RWPE1 (cell line): ENCODE measurements at regions not wholly inside any gene's neighbourhood (a gene's known extent, or its start where the extent isn't known, plus 50 kb on each side); places are given as distances from the start of the nearest gene placed in this dataset.
"Not testable (repeated sequence)": the region's sequence is repeated elsewhere in the genome, so short reads cannot be mapped to it uniquely, and the experiment has no call there.

ENCODE experiments used
- CTCF ChIA-PET: fragments of 350-600 bp; sonication (Branson Sonifier 250); formaldehyde crosslinking; extraction: SDS; loops from one replicate; lab custom pipeline; 2021; lab: Yijun Ruan, JAX
- POLR2A ChIA-PET: fragments of 400-600 bp; formaldehyde crosslinking; extraction: SDS; loops from one replicate; lab custom pipeline; 2020; ENCODE audit warnings: antibody characterized with exemption; ENCODE audit not compliant: low non-redundant PET; lab: Yijun Ruan, JAX
- DNase-seq: peaks from one replicate; pipeline ENCODE4 v3.0.0; 2012; ENCODE audit warnings: low spot score
- H3K27ac ChIP-seq: fragments of 450-650 bp; 2 replicates; pipeline ENCODE4 v1.5.1; 2017
- TF ChIP-seq, protein P1 (sequence below): fragments of 450-650 bp; conservative IDR thresholded peaks from 2 replicates; pipeline ENCODE4 v1.5.1; 2017; ENCODE audit warnings: low read depth, mild to moderate bottlenecking

DNA sequence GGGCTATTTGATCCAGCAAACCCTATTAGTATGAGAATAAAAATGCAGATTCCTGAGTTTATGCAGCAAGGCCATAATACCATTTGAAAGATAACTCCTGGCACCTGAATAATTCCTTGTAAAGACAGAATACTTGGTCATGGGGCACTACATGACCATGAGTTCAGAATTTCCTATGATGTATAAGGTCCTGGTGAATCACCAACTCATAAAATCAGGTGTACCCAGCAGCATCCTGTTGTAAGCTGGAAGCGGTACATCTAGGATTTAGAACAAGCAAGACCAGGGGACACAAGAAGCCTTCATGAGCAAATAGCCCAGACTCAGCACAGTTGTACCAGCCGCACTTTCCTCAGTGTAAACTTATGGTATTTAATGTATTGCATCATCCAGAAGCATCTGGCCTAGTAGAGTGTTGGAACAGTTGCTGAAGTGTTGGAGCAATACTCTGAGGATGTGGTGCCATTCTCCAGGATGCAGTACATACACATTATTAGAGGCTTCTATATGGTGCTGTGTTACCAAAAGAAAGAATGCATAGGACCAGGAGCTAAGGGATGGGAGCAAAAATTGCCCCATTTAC is 233.4 kb downstream of the SQOR start:
- ChIA-PET CTCF (no interaction called here), POLR2A (no interaction called here)
- TF ChIP-seq, protein P1, sequence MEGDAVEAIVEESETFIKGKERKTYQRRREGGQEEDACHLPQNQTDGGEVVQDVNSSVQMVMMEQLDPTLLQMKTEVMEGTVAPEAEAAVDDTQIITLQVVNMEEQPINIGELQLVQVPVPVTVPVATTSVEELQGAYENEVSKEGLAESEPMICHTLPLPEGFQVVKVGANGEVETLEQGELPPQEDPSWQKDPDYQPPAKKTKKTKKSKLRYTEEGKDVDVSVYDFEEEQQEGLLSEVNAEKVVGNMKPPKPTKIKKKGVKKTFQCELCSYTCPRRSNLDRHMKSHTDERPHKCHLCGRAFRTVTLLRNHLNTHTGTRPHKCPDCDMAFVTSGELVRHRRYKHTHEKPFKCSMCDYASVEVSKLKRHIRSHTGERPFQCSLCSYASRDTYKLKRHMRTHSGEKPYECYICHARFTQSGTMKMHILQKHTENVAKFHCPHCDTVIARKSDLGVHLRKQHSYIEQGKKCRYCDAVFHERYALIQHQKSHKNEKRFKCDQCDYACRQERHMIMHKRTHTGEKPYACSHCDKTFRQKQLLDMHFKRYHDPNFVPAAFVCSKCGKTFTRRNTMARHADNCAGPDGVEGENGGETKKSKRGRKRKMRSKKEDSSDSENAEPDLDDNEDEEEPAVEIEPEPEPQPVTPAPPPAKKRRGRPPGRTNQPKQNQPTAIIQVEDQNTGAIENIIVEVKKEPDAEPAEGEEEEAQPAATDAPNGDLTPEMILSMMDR: no peak
- DNase-seq: no peak
- no peak overlapping the region for H3K27ac ChIP-seq

DNA sequence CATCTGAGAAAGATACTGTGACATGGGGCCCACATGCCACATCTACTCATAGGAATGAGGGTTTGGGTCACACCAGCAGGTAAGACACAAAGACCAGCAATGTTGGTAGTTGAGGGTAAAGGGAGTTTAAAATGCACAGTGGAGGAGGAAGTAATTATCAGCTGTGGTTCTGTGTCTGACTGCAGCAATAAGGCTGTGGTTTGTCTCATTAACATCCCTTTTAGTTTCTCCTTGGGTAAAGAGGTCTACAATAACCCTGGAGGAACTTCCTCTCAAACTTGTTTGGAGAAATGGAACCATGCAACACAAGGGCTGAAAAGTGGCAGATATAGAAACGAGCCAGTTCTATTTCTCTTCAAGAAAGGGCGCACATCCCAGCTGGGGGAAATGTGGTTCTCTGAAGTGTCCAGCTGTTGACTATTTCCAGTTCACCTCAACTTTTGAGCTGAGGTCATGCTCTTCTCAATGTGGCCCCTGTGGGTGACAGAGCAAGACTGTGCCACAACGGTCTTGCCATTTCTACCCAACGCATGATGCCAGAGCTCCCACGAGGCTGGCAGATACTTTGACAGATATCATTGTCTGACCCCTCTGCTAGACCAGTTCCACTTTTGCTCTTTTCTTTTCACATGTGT is 234.3 kb downstream of the SQOR start:
- CTCF ChIA-PET: no interaction called here
- no peak overlapping the region for H3K27ac ChIP-seq
- TF ChIP-seq, protein P1: no peak
- POLR2A ChIA-PET: no interaction called here
- no peak for DNase-seq

DNA sequence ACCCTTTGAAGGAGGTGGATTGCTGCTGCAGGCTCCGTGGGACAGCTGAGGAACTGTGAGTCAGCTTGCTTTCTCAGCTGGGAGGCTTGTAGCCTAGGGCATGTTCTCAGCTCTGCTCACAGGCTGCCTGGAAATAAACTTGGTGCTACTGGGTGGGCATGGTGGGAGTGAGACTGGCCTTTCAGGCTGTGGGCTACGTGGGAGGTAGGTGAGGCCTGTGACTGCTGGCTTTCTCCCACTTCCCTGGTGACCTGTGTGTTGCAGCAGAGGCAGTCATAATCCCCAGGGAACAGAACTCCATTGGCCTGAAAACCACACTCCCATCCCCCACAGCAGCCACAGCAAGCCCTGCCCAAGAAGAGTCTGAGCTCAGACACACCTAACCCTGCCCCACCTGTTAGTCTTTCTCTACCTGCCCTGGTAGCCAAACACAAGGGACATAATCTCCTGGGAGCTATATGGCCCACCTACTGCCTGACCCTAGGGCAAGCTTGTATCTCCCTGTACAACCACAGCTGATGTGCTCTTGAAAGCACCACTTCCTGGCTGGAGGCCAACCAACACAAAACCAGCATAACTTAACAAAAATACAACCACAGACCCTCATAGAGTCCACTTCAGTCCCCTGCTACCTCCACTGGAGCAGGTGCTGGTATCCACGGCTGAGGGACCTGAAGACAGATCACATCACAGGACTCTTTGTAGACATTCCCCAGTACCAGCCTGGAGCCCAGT is 236.5 kb downstream of the SQOR start:
- TF ChIP-seq, protein P1: no peak
- no peak overlapping the region for H3K27ac ChIP-seq
- ChIA-PET POLR2A (no interaction called here), CTCF (interaction anchor here (0.7 kb wide), 1 partner anchor 18 kb away, joined by 3 read pairs; no protein-coding TSS in a partner anchor)
- DNase-seq: no peak

DNA sequence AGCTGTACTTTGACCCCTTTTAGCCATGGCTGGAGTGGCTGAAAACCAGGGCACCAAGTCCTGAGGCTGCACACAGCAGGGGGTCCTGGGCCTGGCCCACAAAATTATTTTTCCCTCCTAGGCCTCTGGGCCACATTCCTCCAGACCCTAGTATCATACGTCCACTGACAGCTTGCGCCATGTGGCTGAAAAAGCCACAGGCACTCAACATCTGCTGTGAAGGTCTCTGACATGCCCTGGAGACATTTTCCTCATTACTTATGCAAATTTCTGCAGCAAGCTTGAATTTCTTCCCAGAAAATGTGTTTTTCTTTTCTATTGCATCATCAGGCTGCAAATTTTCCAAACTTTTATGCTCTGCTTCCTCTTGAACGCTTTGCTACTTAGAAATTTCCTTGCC is 239.0 kb downstream of the SQOR start:
- POLR2A ChIA-PET: no interaction called here

DNA sequence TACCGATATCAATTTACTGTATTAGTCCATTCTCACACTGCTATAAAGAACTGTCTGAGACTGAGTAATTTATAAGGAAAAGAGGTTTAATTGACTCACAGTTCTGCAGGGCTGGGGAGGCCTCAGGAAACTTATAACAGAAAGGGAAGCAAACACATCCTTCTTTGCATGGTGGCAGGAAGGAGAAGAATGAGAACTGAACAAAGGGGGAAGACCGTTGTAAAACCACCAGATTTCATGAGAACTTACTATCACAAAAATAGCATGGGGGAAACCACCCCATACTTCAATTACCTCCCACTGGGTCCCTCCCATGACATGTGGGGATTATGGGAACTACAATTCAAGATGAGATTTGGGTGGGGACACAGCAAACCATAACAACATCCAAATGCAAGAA is 239.7 kb downstream of the SQOR start:
- H3K27ac ChIP-seq, DNase-seq, POLR2A ChIA-PET: not testable (repeated sequence)
- CTCF ChIA-PET: interaction anchor here (0.8 kb wide), 1 partner anchor 43 kb away, joined by 3 read pairs; no protein-coding TSS in a partner anchor

More for the DNA sequence above, 239.0 kb downstream of the SQOR start:
- TF ChIP-seq, protein P1: no peak
- no peak for DNase-seq
- CTCF ChIA-PET: no interaction called here
- H3K27ac ChIP-seq: no peak overlapping the region

DNA sequence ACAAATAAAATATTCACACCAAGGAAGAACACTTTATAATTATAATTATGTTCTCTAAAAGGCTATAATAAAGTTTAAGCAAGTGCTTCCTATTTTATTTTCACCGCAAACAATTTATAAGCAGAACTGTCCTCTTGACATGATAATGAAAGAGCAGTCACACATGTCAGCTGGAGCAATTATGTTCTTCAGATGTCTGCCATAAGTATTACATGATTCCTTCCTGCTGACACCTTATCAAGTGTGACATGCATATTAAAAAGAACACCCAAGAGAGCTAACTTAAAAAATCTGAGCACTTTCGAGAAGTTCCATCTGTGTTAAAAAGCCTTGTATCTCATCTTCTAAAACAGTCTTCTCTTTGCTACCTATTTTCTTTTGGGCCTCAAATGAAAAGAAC is 249.5 kb downstream of the SQOR start:
- no peak overlapping the region for H3K27ac ChIP-seq
- no peak for DNase-seq
- CTCF ChIA-PET: interaction anchor here (0.7 kb wide), 1 partner anchor 86 kb away, joined by 3 read pairs; no protein-coding TSS in a partner anchor
- TF ChIP-seq, protein P1: no peak
- POLR2A ChIA-PET: no interaction called here
